ENCODE measurements at regions not wholly inside any gene's neighbourhood (a gene's known extent, or its start where the extent isn't known, plus 50 kb on each side); places are given as distances from the start of the nearest gene placed in this dataset.

- H3K4me3 ChIP-seq (ENCODE audit: low read length in 2 of 2), result no peak overlapping the region
- 98% methylated on average over 14 of the region's 14 CpGs for WGBS
- peaks cover 5% of the 10 kb centered on the region in 2 donors for H3K27me3 ChIP-seq (ENCODE audit: control insufficient read depth in 2 of 2, insufficient read depth in 1 of 2, low read length in 1 of 2)
- H3K36me3 ChIP-seq (ENCODE audit: control insufficient read depth in 2 of 2, insufficient read depth in 2 of 2, low read length in 1 of 2), result no peaks in the 10 kb centered on the region
- no peak for DNase-seq (ENCODE audit: low read depth in 6 of 9, low spot score in 9 of 9)
- no peak overlapping the region for H3K27ac ChIP-seq (ENCODE audit: low read depth in 1 of 2, low read length in 1 of 2)
- peaks cover 0 to 11% of the 10 kb centered on the region in 2 donors for H3K4me1 ChIP-seq (ENCODE audit: control insufficient read depth in 2 of 2, insufficient read depth in 2 of 2, low read length in 2 of 2)
- no peaks in the 10 kb centered on the region for H3K9me3 ChIP-seq (ENCODE audit: control insufficient read depth in 2 of 2, insufficient read depth in 1 of 2, low read length in 1 of 2)
These were observed 239.0 kb downstream of the SYK start for GRCh38 chr9:91040371-91041215.

GRCh38 chr9:91042024-91042423 is 240.4 kb downstream of the SYK start:
- no peak overlapping the region for H3K4me3 ChIP-seq (ENCODE audit: low read length in 2 of 2)

DNA sequence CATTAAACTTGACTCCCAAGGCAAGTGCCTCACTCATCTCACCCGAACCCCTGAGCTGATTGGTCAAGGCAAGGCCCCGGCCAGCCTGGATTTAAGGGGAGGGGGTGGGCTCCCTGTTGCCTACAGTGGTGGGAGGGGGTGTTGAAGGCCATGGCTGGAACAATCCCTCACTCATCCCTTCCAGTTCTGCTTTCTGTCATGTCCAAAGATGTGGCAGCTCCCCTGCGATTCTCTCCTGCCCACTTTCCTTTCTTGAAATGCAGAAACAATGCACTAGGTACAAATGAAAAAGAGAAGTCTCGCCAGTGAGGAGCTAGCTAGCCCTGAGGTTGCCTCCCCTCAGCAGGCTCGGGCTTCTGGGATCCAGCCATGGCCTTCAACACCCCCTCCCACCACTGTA is 240.9 kb downstream of the SYK start:
- Histone ChIP-seq H3K27ac (ENCODE audit: low read depth in 1 of 2, low read length in 1 of 2) (no peak overlapping the region), H3K4me1 (ENCODE audit: control insufficient read depth in 2 of 2, insufficient read depth in 2 of 2, low read length in 2 of 2) (no peaks in the 10 kb centered on the region), H3K9me3 (ENCODE audit: control insufficient read depth in 2 of 2, insufficient read depth in 1 of 2, low read length in 1 of 2) (no peaks in the 10 kb centered on the region), H3K27me3 (ENCODE audit: control insufficient read depth in 2 of 2, insufficient read depth in 1 of 2, low read length in 1 of 2) (peaks cover 2 to 9% of the 10 kb centered on the region in 2 donors), H3K36me3 (ENCODE audit: control insufficient read depth in 2 of 2, insufficient read depth in 2 of 2, low read length in 1 of 2) (no peaks in the 10 kb centered on the region), H3K4me3 (ENCODE audit: low read length in 2 of 2) (no peak overlapping the region)
- no peak for DNase-seq (ENCODE audit: low read depth in 6 of 9, low spot score in 9 of 9)
- 94% methylated on average over 5 of the region's 5 CpGs for WGBS

More at GRCh38 chr9:91042024-91042423, 240.4 kb downstream of the SYK start:
- no peak for DNase-seq (ENCODE audit: low read depth in 6 of 9, low spot score in 9 of 9)
- whole genome bisulfite sequencing, result 98% methylated on average over 4 of the region's 4 CpGs
- Histone ChIP-seq H3K4me1 (ENCODE audit: control insufficient read depth in 2 of 2, insufficient read depth in 2 of 2, low read length in 2 of 2) (peaks cover 0 to 5% of the 10 kb centered on the region in 2 donors), H3K27ac (ENCODE audit: low read depth in 1 of 2, low read length in 1 of 2) (no peak overlapping the region), H3K9me3 (ENCODE audit: control insufficient read depth in 2 of 2, insufficient read depth in 1 of 2, low read length in 1 of 2) (no peaks in the 10 kb centered on the region), H3K36me3 (ENCODE audit: control insufficient read depth in 2 of 2, insufficient read depth in 2 of 2, low read length in 1 of 2) (no peaks in the 10 kb centered on the region), H3K27me3 (ENCODE audit: control insufficient read depth in 2 of 2, insufficient read depth in 1 of 2, low read length in 1 of 2) (peaks cover 2 to 9% of the 10 kb centered on the region in 2 donors)

GRCh38 chr9:91043056-91043810 is 241.6 kb downstream of the SYK start:
- no peaks in the 10 kb centered on the region for H3K36me3 ChIP-seq (ENCODE audit: control insufficient read depth in 2 of 2, insufficient read depth in 2 of 2, low read length in 1 of 2)
- H3K9me3 ChIP-seq (ENCODE audit: control insufficient read depth in 2 of 2, insufficient read depth in 1 of 2, low read length in 1 of 2), result no peaks in the 10 kb centered on the region
- H3K4me3 ChIP-seq (ENCODE audit: low read length in 2 of 2), result no peak overlapping the region
- peaks cover 2 to 5% of the 10 kb centered on the region in 2 donors for H3K27me3 ChIP-seq (ENCODE audit: control insufficient read depth in 2 of 2, insufficient read depth in 1 of 2, low read length in 1 of 2)
- H3K4me1 ChIP-seq (ENCODE audit: control insufficient read depth in 2 of 2, insufficient read depth in 2 of 2, low read length in 2 of 2), result peaks cover 0 to 4% of the 10 kb centered on the region in 2 donors
- 97% methylated on average over 18 of the region's 18 CpGs for WGBS
- no peak for DNase-seq (ENCODE audit: low read depth in 6 of 9, low spot score in 9 of 9)
- no peak overlapping the region for H3K27ac ChIP-seq (ENCODE audit: low read depth in 1 of 2, low read length in 1 of 2)

GRCh38 chr9:91043811-91044175 is 242.2 kb downstream of the SYK start:
- no peak overlapping the region for H3K4me3 ChIP-seq (ENCODE audit: low read length in 2 of 2)
- 98% methylated on average over 5 of the region's 5 CpGs for WGBS

GRCh38 chr9:91044354-91044753 is 242.7 kb downstream of the SYK start:
- Histone ChIP-seq H3K9me3 (ENCODE audit: control insufficient read depth in 2 of 2, insufficient read depth in 1 of 2, low read length in 1 of 2) (no peaks in the 10 kb centered on the region), H3K4me3 (ENCODE audit: low read length in 2 of 2) (no peak overlapping the region), H3K27ac (ENCODE audit: low read depth in 1 of 2, low read length in 1 of 2) (no peak overlapping the region), H3K36me3 (ENCODE audit: control insufficient read depth in 2 of 2, insufficient read depth in 2 of 2, low read length in 1 of 2) (no peaks in the 10 kb centered on the region), H3K4me1 (ENCODE audit: control insufficient read depth in 2 of 2, insufficient read depth in 2 of 2, low read length in 2 of 2) (peaks cover 0 to 5% of the 10 kb centered on the region in 2 donors), H3K27me3 (ENCODE audit: control insufficient read depth in 2 of 2, insufficient read depth in 1 of 2, low read length in 1 of 2) (peaks cover 2 to 5% of the 10 kb centered on the region in 2 donors)
- 98% methylated on average over 3 of the region's 3 CpGs for WGBS
- no peak for DNase-seq (ENCODE audit: low read depth in 6 of 9, low spot score in 9 of 9)

More at GRCh38 chr9:91043811-91044175, 242.2 kb downstream of the SYK start:
- DNase-seq (ENCODE audit: low read depth in 6 of 9, low spot score in 9 of 9), result no peak
- H3K27ac ChIP-seq (ENCODE audit: low read depth in 1 of 2, low read length in 1 of 2), result no peak overlapping the region
- peaks cover 0 to 5% of the 10 kb centered on the region in 2 donors for H3K4me1 ChIP-seq (ENCODE audit: control insufficient read depth in 2 of 2, insufficient read depth in 2 of 2, low read length in 2 of 2)
- peaks cover 2 to 5% of the 10 kb centered on the region in 2 donors for H3K27me3 ChIP-seq (ENCODE audit: control insufficient read depth in 2 of 2, insufficient read depth in 1 of 2, low read length in 1 of 2)
- no peaks in the 10 kb centered on the region for H3K9me3 ChIP-seq (ENCODE audit: control insufficient read depth in 2 of 2, insufficient read depth in 1 of 2, low read length in 1 of 2)
- no peaks in the 10 kb centered on the region for H3K36me3 ChIP-seq (ENCODE audit: control insufficient read depth in 2 of 2, insufficient read depth in 2 of 2, low read length in 1 of 2)

DNA sequence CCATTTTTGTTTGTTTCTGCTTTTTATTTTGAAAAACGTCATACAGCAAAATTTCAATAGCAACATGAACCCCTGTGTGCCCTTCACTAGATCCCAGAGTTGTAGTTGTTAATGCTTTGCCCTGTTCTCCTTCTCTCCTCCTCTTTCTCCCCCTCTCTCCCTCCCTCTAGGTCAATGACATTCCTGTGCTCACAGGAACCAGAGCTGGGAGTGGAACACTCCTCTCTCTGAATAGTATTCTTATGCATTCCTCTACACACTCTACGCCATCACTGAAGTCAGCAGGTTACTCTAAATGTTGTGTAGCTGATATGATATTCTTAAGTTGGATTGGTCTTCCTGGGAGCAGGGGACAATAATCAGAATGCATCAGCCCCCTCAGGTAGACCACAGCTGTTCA is 243.4 kb downstream of the SYK start:
- Histone ChIP-seq H3K4me1 (ENCODE audit: control insufficient read depth in 2 of 2, insufficient read depth in 2 of 2, low read length in 2 of 2) (peaks cover 0 to 5% of the 10 kb centered on the region in 2 donors), H3K27ac (ENCODE audit: low read depth in 1 of 2, low read length in 1 of 2) (no peak overlapping the region), H3K4me3 (ENCODE audit: low read length in 2 of 2) (no peak overlapping the region), H3K27me3 (ENCODE audit: control insufficient read depth in 2 of 2, insufficient read depth in 1 of 2, low read length in 1 of 2) (peaks cover 2 to 5% of the 10 kb centered on the region in 2 donors), H3K36me3 (ENCODE audit: control insufficient read depth in 2 of 2, insufficient read depth in 2 of 2, low read length in 1 of 2) (no peaks in the 10 kb centered on the region), H3K9me3 (ENCODE audit: control insufficient read depth in 2 of 2, insufficient read depth in 1 of 2, low read length in 1 of 2) (no peaks in the 10 kb centered on the region)
- 97% methylated on average over 2 of the region's 2 CpGs for WGBS
- no peak for DNase-seq (ENCODE audit: low read depth in 6 of 9, low spot score in 9 of 9)

DNA sequence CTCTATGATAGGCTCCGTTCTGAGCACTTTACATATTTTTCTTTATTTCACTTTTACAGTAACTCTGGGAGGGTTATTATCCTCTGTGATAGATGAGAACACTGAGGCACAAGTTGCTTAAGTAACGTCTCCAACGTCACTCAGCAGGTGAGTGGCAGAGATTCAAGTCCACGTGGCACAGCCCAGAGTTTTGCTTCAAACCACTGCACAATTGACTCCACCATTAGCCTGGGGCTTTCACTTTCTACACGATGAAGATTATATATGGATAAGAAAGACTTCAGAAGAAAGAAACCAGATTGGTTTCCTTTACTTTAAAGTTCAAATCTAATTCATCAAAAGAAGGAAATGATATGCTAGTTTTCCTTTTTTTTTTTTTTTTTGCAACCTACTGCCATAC is 245.9 kb downstream of the SYK start:
- Histone ChIP-seq H3K4me1 (ENCODE audit: control insufficient read depth in 2 of 2, insufficient read depth in 2 of 2, low read length in 2 of 2) (peaks cover 0 to 5% of the 10 kb centered on the region in 2 donors), H3K27me3 (ENCODE audit: control insufficient read depth in 2 of 2, insufficient read depth in 1 of 2, low read length in 1 of 2) (peaks cover 2 to 5% of the 10 kb centered on the region in 2 donors), H3K4me3 (ENCODE audit: low read length in 2 of 2) (no peak overlapping the region), H3K9me3 (ENCODE audit: control insufficient read depth in 2 of 2, insufficient read depth in 1 of 2, low read length in 1 of 2) (no peaks in the 10 kb centered on the region), H3K27ac (ENCODE audit: low read depth in 1 of 2, low read length in 1 of 2) (no peak overlapping the region), H3K36me3 (ENCODE audit: control insufficient read depth in 2 of 2, insufficient read depth in 2 of 2, low read length in 1 of 2) (no peaks in the 10 kb centered on the region)
- DNase-seq (ENCODE audit: low read depth in 6 of 9, low spot score in 9 of 9), result peak in 4 of 9 donors; percentile 7 to 53 (median 22)
- WGBS, result 18% methylated on average over 5 of the region's 5 CpGs

GRCh38 chr9:91047993-91048607 is 246.5 kb downstream of the SYK start:
- DNase-seq (ENCODE audit: low read depth in 6 of 9, low spot score in 9 of 9), result no peak
- Histone ChIP-seq H3K4me1 (ENCODE audit: control insufficient read depth in 2 of 2, insufficient read depth in 2 of 2, low read length in 2 of 2) (peaks cover 0 to 5% of the 10 kb centered on the region in 2 donors), H3K36me3 (ENCODE audit: control insufficient read depth in 2 of 2, insufficient read depth in 2 of 2, low read length in 1 of 2) (no peaks in the 10 kb centered on the region), H3K27me3 (ENCODE audit: control insufficient read depth in 2 of 2, insufficient read depth in 1 of 2, low read length in 1 of 2) (peaks cover 2 to 5% of the 10 kb centered on the region in 2 donors), H3K4me3 (ENCODE audit: low read length in 2 of 2) (no peak overlapping the region), H3K9me3 (ENCODE audit: control insufficient read depth in 2 of 2, insufficient read depth in 1 of 2, low read length in 1 of 2) (no peaks in the 10 kb centered on the region), H3K27ac (ENCODE audit: low read depth in 1 of 2, low read length in 1 of 2) (no peak overlapping the region)
- 83% methylated on average over 9 of the region's 9 CpGs for WGBS

Measured in thymus (tissue), 11 donors.